GM21390 (cell line): ENCODE measurements at regions not wholly inside any gene's neighbourhood (a gene's known extent, or its start where the extent isn't known, plus 50 kb on each side); places are given as distances from the start of the nearest gene placed in this dataset.
"Not testable (repeated sequence)": the region's sequence is repeated elsewhere in the genome, so short reads cannot be mapped to it uniquely, and the experiment has no call there.

Experiments used
- ATAC-seq: cut with Tn5 transposase; IDR thresholded peaks from one replicate; pipeline ENCODE4 v1.9.1; 2021; ENCODE audit not compliant: unreplicated experiment

DNA sequence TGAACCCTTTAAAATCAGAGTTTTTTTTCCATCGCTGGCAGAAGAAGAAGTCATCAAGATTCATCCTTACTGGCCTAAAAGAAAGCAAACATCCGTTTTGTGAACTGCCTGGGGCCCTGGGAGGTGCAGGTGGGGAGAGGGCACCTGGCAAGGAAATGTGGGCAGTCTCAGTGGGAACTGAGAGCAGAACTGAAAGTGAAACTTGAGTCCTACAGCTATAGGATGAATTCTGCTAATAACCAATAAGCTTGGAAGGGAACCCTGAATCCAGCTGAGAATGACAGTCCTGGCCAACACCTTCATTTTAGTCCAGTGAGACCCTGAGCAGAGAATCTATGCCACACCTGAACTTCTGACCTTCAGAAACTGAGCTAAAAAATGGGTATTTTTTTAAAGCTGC, 130.1 kb upstream of the ASCC3 start:
- peak; percentile 95 for ATAC-seq

DNA sequence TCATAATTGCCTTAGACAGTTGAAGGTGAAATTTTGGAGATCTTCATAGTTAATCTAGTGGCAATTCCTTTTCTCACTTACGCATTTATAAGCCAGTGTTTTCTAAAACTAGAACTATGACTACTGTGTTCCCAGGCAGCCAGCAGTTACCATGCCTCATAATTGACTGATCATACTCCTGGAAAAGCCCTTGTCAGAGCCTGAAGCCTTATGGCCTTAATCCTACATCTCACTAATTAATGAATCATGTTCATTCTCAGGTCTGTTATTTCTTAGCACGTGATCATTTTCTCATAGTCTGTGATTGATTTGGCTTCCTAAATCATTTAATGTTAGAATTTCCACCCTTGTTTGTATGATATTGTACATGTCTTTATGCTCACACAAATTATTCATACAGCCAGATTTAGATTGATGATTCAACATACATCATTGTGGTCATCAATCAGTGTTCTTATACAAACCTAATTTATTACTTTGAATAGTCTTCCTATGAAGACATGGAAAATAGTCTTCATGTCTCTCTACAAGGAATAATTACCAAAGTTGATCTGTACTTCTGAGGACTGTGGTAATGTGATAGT, 132.6 kb upstream of the ASCC3 start:
- ATAC-seq = no peak

- ATAC-seq = no peak
Measured at GRCh38 chr6:101015541-101015940, 134.4 kb upstream of the ASCC3 start.

- ATAC-seq = no peak
Measured at GRCh38 chr6:101016163-101016562, 135.0 kb upstream of the ASCC3 start.

DNA sequence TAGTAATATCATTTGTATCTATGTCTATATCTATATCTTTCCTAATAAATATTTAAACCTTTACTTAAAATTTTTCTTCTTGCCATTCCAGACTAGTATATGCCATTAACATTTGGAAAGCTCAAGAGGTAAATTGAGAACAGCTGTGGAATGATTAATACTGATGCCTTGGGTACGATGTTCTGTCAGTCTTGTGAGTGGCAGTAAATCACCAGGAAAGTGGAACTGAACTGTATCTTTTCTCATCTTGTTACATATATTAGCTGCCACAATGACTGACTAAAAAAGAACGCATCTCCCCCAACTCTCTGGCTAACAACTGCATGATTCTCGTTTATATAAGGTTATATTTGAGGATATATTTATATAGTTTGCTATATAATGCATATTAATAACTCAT, 137.0 kb upstream of the ASCC3 start:
- no peak for ATAC-seq

- no peak for ATAC-seq
Measured at GRCh38 chr6:101021504-101021903, 140.4 kb upstream of the ASCC3 start.

- ATAC-seq = no peak
Measured at GRCh38 chr6:101042966-101043365, 161.8 kb upstream of the ASCC3 start.

DNA sequence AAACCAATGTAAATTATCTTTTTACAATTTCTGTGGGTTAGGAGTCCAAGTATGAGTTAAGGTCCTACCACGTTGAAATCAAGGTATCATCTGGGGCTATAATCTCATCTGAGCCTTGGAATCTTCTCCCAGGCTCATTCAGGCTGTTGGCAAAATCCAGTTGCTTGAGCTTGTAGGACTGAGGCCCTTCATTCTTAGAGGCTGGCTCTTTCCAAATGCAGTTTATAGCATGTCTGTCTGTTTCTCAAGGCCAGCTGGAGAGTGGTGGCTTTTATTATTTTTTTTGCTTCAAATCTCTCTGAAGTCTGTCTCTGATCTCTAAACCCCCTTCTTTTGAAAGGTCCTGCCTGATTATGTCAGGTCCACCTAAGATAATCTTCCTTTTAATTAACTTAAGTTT, 177.2 kb upstream of the ASCC3 start:
- ATAC-seq = no peak

DNA sequence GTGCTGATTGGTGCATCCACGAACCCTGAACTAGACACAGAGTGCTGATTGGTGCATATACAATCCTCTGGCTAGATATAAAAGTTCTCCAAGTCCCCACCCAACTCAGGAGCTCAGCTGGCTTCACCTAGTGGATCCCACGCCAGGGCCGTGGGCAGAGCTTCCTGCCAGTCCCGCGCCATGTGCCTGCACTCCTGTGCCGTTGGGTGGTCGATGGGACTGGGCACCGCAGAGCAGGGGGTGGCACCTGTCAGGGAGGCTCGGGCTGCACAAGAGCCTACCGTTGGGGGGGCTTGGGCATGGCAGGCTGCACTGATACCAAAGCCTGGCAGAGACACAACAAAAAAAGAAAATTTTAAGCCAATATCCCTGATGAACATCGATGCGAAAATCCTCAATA, 185.4 kb upstream of the ASCC3 start:
- no peak for ATAC-seq

DNA sequence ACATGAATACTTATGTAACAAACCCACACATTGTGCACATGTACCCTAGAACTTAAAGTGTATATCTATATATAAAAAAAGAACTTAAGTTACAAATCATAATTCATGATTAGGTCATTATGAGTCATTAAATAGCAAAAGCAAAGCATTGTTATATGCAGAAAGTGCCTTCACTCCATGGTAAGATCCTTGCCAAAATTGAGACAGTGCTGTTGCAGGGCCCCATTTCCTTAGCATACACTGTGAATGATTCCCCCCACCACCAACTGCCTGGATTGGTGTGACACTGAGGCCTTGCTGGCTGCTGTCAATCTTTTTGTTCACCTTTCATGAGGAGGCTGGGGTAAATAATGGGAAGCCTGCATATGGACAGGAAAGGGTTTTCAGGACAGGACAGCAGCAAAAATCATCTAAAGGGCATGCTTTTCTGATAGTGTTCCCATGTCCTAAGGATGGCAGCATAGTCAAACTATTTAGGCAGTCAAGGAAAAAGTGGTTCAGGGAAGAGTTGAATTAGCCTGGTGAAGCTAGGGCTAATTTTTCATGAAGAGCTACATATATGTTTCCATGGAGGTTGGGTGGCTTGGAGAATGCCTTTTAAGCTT, 188.2 kb upstream of the ASCC3 start:
- ATAC-seq = no peak

- no peak for ATAC-seq
Measured at GRCh38 chr6:101070044-101070608, 189.0 kb upstream of the ASCC3 start.

DNA sequence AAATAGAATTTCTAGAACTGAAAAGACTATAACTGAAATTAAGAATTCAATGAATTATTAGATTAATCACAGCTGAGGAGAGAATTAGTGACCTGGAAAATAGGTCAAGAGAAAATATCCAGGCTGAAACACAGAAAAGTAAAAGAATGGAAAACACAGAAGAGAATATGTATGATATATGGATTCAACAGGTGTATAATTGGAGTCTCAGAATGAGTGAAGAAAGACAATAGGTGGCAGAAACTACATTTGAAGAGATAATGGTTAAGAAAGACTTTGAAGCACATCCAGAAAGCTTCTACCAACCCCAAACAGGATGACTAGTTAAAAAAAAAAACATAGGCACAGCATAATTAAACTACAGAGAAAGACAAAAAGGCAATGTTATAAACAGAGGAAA, 196.2 kb upstream of the ASCC3 start:
- ATAC-seq = no peak

DNA sequence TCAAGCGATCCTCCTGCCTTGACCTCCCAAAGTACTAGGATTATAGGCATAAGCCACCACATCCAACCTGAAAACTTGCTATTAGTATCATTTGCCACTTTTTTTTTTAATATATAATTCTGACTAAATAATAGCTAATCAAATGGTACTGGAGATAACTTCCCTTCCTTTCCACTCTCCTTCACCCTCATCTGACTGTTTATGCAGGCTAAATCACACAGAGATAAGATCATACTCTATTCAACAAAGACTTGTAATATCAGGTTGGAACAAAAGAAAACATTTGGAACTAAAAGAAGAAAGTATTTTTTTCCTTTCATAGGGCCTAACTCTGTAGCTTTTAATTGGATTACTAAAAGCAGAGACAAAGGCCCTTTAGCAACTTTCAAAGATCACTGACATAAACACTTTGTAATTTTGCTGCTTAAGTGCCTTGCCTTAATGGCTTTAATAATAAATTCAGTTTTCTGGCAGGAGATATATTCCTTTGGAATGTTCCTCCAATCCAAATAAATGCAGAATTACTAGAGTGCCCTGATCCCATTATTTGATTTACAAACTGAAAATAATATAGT, 198.7 kb upstream of the ASCC3 start:
- ATAC-seq = no peak

GRCh38 chr6:101080597-101080996, 199.5 kb upstream of the ASCC3 start:
- ATAC-seq = no peak

GRCh38 chr6:101083533-101084175, 202.5 kb upstream of the ASCC3 start:
- no peak for ATAC-seq

GRCh38 chr6:101085327-101085726, 204.2 kb upstream of the ASCC3 start:
- ATAC-seq = no peak

- no peak for ATAC-seq
Measured at GRCh38 chr6:101086473-101086872, 205.3 kb upstream of the ASCC3 start.

GRCh38 chr6:101088594-101088993, 207.5 kb upstream of the ASCC3 start:
- no peak for ATAC-seq

DNA sequence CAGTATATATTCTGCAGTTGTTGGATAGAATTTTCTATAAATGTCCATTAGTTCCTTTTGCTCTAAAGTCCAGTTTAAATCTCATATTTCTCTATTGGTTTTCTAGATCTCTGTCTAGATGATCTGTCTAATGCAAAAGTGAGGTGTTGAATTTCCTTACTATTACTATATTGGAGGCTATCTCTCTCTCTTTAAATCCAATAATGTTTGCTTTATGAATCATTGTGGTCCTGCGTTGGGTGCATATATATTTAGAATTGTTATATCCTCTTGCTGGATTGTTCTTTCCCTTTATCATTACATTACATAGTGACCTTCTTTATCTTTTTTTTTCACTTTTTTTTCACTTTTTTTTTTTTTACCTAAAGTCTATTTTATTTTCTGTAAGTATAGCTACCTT, 208.5 kb upstream of the ASCC3 start:
- no peak for ATAC-seq

GRCh38 chr6:101090281-101090680, 209.2 kb upstream of the ASCC3 start:
- no peak for ATAC-seq

DNA sequence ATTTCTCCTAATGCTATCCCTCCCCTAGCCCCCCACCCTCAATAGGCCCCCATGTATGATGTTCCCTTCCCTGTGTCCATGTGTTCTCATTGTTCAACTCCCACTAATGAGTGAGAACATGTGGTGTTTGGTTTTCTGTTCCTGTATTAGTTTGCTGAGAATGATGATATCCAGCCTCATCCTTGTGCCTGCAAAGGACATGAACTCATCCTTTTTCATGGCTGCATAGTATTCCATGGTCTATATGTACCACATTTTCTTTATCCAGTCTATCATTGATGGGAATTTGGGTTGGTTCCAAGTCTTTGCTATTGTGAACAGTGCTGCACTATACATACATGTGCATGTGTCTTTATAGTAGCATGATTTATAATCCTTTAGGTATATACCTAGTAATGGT, 217.5 kb upstream of the ASCC3 start:
- not testable (repeated sequence) for ATAC-seq

GRCh38 chr6:101102702-101103101, 221.6 kb upstream of the ASCC3 start:
- ATAC-seq = no peak
